Choroid plexus epithelial cell (primary cell): ENCODE measurements at regions not wholly inside any gene's neighbourhood (a gene's known extent, or its start where the extent isn't known, plus 50 kb on each side); places are given as distances from the start of the nearest gene placed in this dataset.

Experiments used
- DNase-seq: peaks from one replicate; pipeline ENCODE4 v3.0.0-alpha.2; 2010; ENCODE audit warnings: low read depth
- H3K4me3 ChIP-seq: 2 replicates; pipeline ENCODE4 v1.5.1; 2011; ENCODE audit warnings: low read depth, mild to moderate bottlenecking, control low read depth, low read length, moderate library complexity
- CTCF ChIP-seq: conservative IDR thresholded peaks from 2 replicates; pipeline ENCODE4 v1.5.1; 2011; ENCODE audit warnings: low read depth, mild to moderate bottlenecking, control low read depth, inconsistent platforms, low read length, moderate library complexity

GRCh38 chr17:79519601-79520000, 91.2 kb downstream of the RBFOX3 start:
- DNase-seq = no peak
- no peak for TF ChIP-seq CTCF

GRCh38 chr17:79518585-79519523, 92.0 kb downstream of the RBFOX3 start:
- no peak for DNase-seq
- no peak for TF ChIP-seq CTCF
- H3K4me3 ChIP-seq = no peak overlapping the region

More at GRCh38 chr17:79519601-79520000, 91.2 kb downstream of the RBFOX3 start:
- H3K4me3 ChIP-seq = no peak overlapping the region

- DNase-seq = no peak
- TF ChIP-seq CTCF = no peak
- H3K4me3 ChIP-seq = no peak overlapping the region
Measured at GRCh38 chr17:79517827-79518584, 92.8 kb downstream of the RBFOX3 start.

DNA sequence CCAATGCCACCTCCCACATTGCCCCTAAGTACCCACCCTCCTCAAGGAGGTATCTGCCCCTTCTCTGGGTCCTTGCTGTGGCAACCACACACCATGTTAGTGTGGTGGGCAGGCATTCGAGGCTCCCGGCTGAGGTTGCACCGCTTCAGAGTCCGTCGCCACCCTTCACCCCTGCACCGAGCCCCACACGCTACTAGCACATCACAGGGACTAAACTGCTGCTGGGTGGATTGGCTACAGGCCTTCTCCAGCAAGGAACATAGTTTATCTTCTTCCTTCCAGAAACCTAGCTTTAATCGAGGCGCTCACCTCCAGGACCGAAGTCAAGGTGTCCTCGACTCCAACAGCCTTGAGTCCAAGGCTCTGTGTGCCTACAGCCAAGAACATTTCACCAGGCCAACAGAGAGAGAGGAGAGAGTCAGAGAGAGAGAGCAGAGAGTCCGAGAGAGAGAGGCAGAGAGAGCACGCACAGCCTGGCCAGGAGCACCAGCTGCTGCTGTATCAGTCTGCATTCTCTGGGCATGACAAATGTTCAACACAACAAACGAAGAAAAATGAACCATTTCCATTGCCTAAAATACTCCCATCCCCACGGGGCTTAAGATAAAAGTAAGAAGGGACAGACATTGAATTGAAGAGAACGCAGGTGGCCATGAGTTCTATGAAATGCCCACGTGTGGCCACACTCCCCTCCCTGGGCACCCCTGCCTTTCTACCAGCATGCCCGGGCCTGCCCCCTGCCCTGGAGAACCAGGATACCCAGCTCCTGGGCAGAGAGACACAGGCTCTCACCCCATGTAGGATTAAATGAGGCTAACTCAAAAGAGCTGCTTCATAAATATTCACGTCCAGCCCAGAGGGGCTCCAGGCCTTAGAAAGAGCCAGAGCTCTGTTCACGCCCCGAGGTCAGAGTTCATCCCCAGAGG, 94.9 kb downstream of the RBFOX3 start:
- no peak for TF ChIP-seq CTCF
- DNase-seq = no peak
- no peak overlapping the region for H3K4me3 ChIP-seq

DNA sequence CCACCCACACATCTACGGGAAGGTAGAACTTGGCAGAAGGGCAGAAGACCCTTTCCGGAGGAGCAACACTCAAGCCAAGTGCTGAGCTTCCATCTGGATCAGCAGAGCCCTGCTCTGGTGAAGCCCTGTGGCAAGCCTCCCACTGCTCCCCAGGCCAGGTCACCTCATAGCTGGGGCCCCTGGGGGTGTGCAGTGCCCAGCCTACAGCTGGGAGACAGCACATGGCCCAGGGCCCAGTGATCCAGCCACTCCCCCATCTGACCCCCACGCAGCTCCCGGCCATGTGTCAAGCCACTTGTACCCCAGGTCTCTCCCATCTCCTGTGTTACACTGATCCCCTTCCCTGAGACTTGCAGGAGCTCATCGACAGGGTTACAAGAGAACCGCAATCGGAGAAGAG, 95.7 kb downstream of the RBFOX3 start:
- no peak for DNase-seq
- TF ChIP-seq CTCF = no peak
- H3K4me3 ChIP-seq = no peak overlapping the region

DNA sequence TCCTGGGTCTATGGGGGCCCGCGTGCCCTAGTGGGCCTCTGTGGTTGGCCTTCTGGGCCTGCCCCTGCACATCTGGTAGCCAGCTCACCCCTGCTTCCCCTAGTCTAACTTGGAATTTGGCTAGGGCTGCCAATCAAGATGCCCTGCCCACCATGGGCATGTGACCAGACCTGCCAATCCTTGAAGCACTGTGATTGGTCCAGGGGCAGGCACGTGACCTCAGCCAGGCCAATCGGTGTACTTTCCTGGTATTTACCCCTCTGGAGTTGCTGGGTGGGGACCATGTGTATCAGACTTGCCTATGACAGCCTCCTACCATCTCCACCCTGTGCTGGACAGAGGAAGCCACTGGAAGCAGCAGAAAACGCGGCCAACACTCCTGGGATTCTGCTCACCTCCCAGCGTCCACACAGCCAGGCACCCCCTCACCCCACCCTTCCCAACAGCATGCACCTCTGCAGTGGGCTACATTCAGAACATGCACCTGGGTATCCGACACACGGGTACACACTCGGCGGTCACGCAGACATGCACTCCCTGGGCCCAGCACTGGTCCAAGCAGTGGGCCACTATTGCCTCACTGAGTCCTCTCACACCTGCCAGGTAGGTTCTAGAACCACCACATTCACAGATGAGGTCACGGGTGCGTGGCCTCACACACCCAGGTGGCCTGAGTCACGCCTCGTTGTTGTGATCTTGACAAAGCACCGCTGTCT, 96.9 kb downstream of the RBFOX3 start:
- no peak for DNase-seq
- TF ChIP-seq CTCF = no peak
- H3K4me3 ChIP-seq = no peak overlapping the region
